ENCODE measurements at regions not wholly inside any gene's neighbourhood (a gene's known extent, or its start where the extent isn't known, plus 50 kb on each side); places are given as distances from the start of the nearest gene placed in this dataset.

- dilution Hi-C loops (cut with HindIII; ENCODE audit: low sequenced_read_pairs, unreplicated experiment) (no loop called here), intact Hi-C loops (cut with micrococcal nuclease) (no loop called here), in situ Hi-C loops (cut with MboI; ENCODE audit: low sequenced_read_pairs) (no loop called here)
- ATAC-seq (ENCODE audit: low read depth) (no peak), DNase-seq (no peak)
- Histone ChIP-seq H3K4me1 (ENCODE audit: control insufficient read depth, insufficient read depth, low read length) (peaks cover under 1% of the 10 kb centered on the region; the same call in 1 of the 2 replicates), H2BK20ac (ENCODE audit: low read depth, low read length) (no peak overlapping the region), H2BK15ac (ENCODE audit: low read depth, low read length) (no peak overlapping the region), H3K9ac (ENCODE audit: low read depth, low read length) (no peak overlapping the region), H3K27me3 (ENCODE audit: control insufficient read depth, insufficient read depth, low read length) (no peaks in the 10 kb centered on the region; the same call in 1 of the 2 replicates), H3K9me3 (ENCODE audit: control insufficient read depth, insufficient read depth, low read length) (peaks cover 18% of the 10 kb centered on the region), H3K36me3 (ENCODE audit: control insufficient read depth, insufficient read depth, low read length) (no peaks in the 10 kb centered on the region), H3K79me1 (ENCODE audit: low read depth in 1 of 2, low read length in 2 of 2) (no peaks in the 10 kb centered on the region), H2BK5ac (ENCODE audit: low read depth, low read length, poor library complexity, severe bottlenecking) (no peak overlapping the region), H4K91ac (ENCODE audit: insufficient read depth, low read depth, low read length) (no peak overlapping the region), H3K56ac (ENCODE audit: extremely low read depth, insufficient read depth, low read length) (no peak overlapping the region), H3K4ac (ENCODE audit: low read depth, low read length) (no peak overlapping the region), H3K4me2 (ENCODE audit: low read depth, low read length) (no peak overlapping the region), H2BK120ac (ENCODE audit: low read depth, low read length) (no peak overlapping the region), H3K14ac (replicated peaks; ENCODE audit: low read depth, low read length) (no peak overlapping the region), H2AK5ac (ENCODE audit: low read depth, low read length) (no peak overlapping the region), H2AK9ac (replicated peaks; ENCODE audit: low read depth, low read length, poor library complexity) (no peak overlapping the region), H3K18ac (ENCODE audit: low read depth, low read length) (no peak overlapping the region), H2AFZ (replicated peaks; ENCODE audit: low read length, poor library complexity) (no peak overlapping the region), H3K9me1 (ENCODE audit: insufficient read depth, low read length) (no peaks in the 10 kb centered on the region), H3K27ac (ENCODE audit: insufficient read depth, low read length) (no peak overlapping the region), H4K20me1 (ENCODE audit: insufficient read depth, low read length) (no peaks in the 10 kb centered on the region), H3K4me3 (ENCODE audit: insufficient read depth, low read depth, low read length) (no peak overlapping the region), H3K23ac (ENCODE audit: low read depth, low read length) (no peak overlapping the region), H4K5ac (ENCODE audit: low read depth, low read length) (no peak overlapping the region), H4K8ac (ENCODE audit: low read depth in 2 of 2, low read length in 2 of 2) (no peak overlapping the region)
- BruUV-seq (replicated peaks), result no TSS peak
- TF ChIP-seq FOS (IDR thresholded peaks at IDR 0.05; ENCODE audit: low read depth, low read length), result no peak
- no peak for TF ChIP-seq RFX5 (IDR thresholded peaks at IDR 0.05; ENCODE audit: low read depth, low read length)
- TF ChIP-seq POLR2A (IDR thresholded peaks at IDR 0.05; ENCODE audit: low read depth, low read length), result no peak
- no peak for TF ChIP-seq NFE2L2 (IDR thresholded peaks at IDR 0.05; ENCODE audit: low read depth, low read length)
- TF ChIP-seq RCOR1 (IDR thresholded peaks at IDR 0.05; ENCODE audit: insufficient replicate concordance, low read length), result no peak
- no CpG with 5 or more reads among the region's 1 CpG for WGBS, 2 experiments (ENCODE audit: extremely low coverage in 2 of 2, insufficient read length in 1 of 2)
- ChIA-PET CTCF (no interaction called here), POLR2A (ENCODE audit: unreplicated experiment) (no interaction called here)
These were observed 67.7 kb downstream of the SDR9C7 start for GRCh38 chr12:56866493-56866892.
